CD14-positive monocyte (primary cell): ENCODE measurements at regions not wholly inside any gene's neighbourhood (a gene's known extent, or its start where the extent isn't known, plus 50 kb on each side); places are given as distances from the start of the nearest gene placed in this dataset.

Experiments
- DNase-seq, 3 donors: peaks; one replicate each; pipeline ENCODE4 v3.0.0-alpha.2; 2011 to 2022
- H2AFZ ChIP-seq: 2 replicates; pipeline ENCODE4 v1.6.0; 2012; ENCODE audit warnings: mild to moderate bottlenecking, low read depth, low read length, inconsistent platforms; ENCODE audit not compliant: insufficient read depth, poor library complexity, severe bottlenecking
- H3K27ac ChIP-seq, 2 donors: 1 replicate in 1 of 2; 2 replicates in 1 of 2; pipeline ENCODE4 v1.5.1; 2012 to 2013; ENCODE audit warnings: low read length in 2 of 2, control low read depth in 1 of 2, inconsistent platforms in 1 of 2, low read depth in 1 of 2, mild to moderate bottlenecking in 1 of 2
- H3K27me3 ChIP-seq, 2 donors: one replicate each; pipeline versions ENCODE4 v1.6.0 to v1.6.1; 2011 to 2013; ENCODE audit warnings: low read length in 2 of 2; ENCODE audit not compliant: control insufficient read depth in 2 of 2, insufficient read depth in 2 of 2
- H3K36me3 ChIP-seq, 2 donors: replicated peaks in 1 of 2; 1 replicate in 1 of 2; 2 replicates in 1 of 2; pipeline versions ENCODE4 v1.5.1 to v1.6.1; 2012 to 2013; ENCODE audit warnings: low read length in 2 of 2, control low read depth in 1 of 2, inconsistent platforms in 1 of 2, mild to moderate bottlenecking in 1 of 2; ENCODE audit not compliant: insufficient read depth in 2 of 2, control insufficient read depth in 1 of 2
- H3K4me1 ChIP-seq, 2 donors: 1 replicate in 1 of 2; 2 replicates in 1 of 2; pipeline versions ENCODE4 v1.5.1 to v1.6.1; 2012 to 2013; ENCODE audit warnings: low read length in 2 of 2, control low read depth in 1 of 2, inconsistent platforms in 1 of 2, mild to moderate bottlenecking in 1 of 2, moderate library complexity in 1 of 2; ENCODE audit not compliant: insufficient read depth in 2 of 2, control insufficient read depth in 1 of 2
- H3K4me2 ChIP-seq: replicated peaks from 2 replicates; pipeline ENCODE3; 2012; ENCODE audit warnings: low read length, moderate library complexity, mild to moderate bottlenecking; ENCODE audit not compliant: poor library complexity, severe bottlenecking; ENCODE audit errors: extremely low read depth
- H3K4me3 ChIP-seq, 3 experiments: fragments of 200-600 bp in 1 of 3; sonication (generic) in 1 of 3; replicated peaks in 1 of 3; 1 replicate in 2 of 3; 2 replicates in 1 of 3; pipeline ENCODE4 v1.5.1; 2011 to 2013; ENCODE audit warnings: low read length in 3 of 3, mild to moderate bottlenecking in 3 of 3, control low read depth in 2 of 3, low read depth in 2 of 3, inconsistent platforms in 1 of 3, moderate library complexity in 1 of 3
- H3K79me2 ChIP-seq: 2 replicates; pipeline ENCODE4 v1.6.0; 2012; ENCODE audit warnings: mild to moderate bottlenecking, control low read depth, inconsistent platforms, low read length, moderate library complexity; ENCODE audit not compliant: insufficient read depth
- H3K9ac ChIP-seq: 2 replicates; pipeline ENCODE4 v1.6.0; 2017; ENCODE audit warnings: low read length, mild to moderate bottlenecking; ENCODE audit not compliant: insufficient read depth, poor library complexity, severe bottlenecking
- H3K9me3 ChIP-seq, 2 donors: replicated peaks in 1 of 2; 1 replicate in 1 of 2; 2 replicates in 1 of 2; pipeline versions ENCODE4 v1.5.1 to v1.6.1; 2012 to 2013; ENCODE audit warnings: low read length in 2 of 2, control low read depth in 1 of 2; ENCODE audit not compliant: control insufficient read depth in 1 of 2, insufficient read depth in 1 of 2
- H4K20me1 ChIP-seq: 2 replicates; pipeline ENCODE4 v1.6.0; 2012; ENCODE audit warnings: mild to moderate bottlenecking, low read length, control low read depth, moderate library complexity; ENCODE audit not compliant: insufficient read depth
- H3K27ac Mint-ChIP-seq, 7 donors: one replicate each; pipeline ENCODE4 v1.8.0; 2020; ENCODE audit warnings: mild to moderate bottlenecking in 7 of 7, mixed read lengths in 7 of 7, moderate library complexity in 6 of 7, inconsistent platforms in 2 of 7
- H3K27me3 Mint-ChIP-seq, 3 donors: one replicate each; pipeline ENCODE4 v1.8.0; 2021 to 2022; ENCODE audit warnings: low read depth in 3 of 3, mild to moderate bottlenecking in 3 of 3, mixed read lengths in 3 of 3, moderate library complexity in 3 of 3, inconsistent platforms in 1 of 3
- H3K36me3 Mint-ChIP-seq, 2 donors: one replicate each; pipeline ENCODE4 v1.8.0; 2020; ENCODE audit warnings: mixed read lengths in 2 of 2, inconsistent platforms in 1 of 2, mild to moderate bottlenecking in 1 of 2
- H3K4me1 Mint-ChIP-seq: one replicate; pipeline ENCODE4 v1.8.0; 2020; ENCODE audit warnings: mild to moderate bottlenecking, mixed read lengths
- H3K4me3 Mint-ChIP-seq, 2 donors: one replicate each; pipeline ENCODE4 v1.8.0; 2020; ENCODE audit warnings: mild to moderate bottlenecking in 2 of 2, mixed read lengths in 2 of 2, moderate library complexity in 1 of 2
- H3K9me3 Mint-ChIP-seq, 7 donors: one replicate each; pipeline ENCODE4 v1.8.0; 2020 to 2022; ENCODE audit warnings: mixed read lengths in 7 of 7, mild to moderate bottlenecking in 6 of 7, moderate library complexity in 6 of 7, inconsistent platforms in 2 of 7
- CTCF ChIP-seq: fragments of 200-600 bp; IDR thresholded peaks from one replicate; pipeline ENCODE4 v1.8.0; 2022; ENCODE audit warnings: antibody characterized with exemption, mild to moderate bottlenecking
- WGBS: methylation state at CpG from one replicate; pipeline ENCODE4 v1.1.5; 2013; ENCODE audit warnings: missing lambda C conversion rate; ENCODE audit not compliant: insufficient coverage; 5-methylcytosine and 5-hydroxymethylcytosine counted together
- intact Hi-C, 2 donors: fragments of 100-400 bp; cut with micrococcal nuclease; formaldehyde crosslinking; loops; one replicate each; pipeline versions ENCODE4 v1.15.0 to v1.15.1; 2023

DNA sequence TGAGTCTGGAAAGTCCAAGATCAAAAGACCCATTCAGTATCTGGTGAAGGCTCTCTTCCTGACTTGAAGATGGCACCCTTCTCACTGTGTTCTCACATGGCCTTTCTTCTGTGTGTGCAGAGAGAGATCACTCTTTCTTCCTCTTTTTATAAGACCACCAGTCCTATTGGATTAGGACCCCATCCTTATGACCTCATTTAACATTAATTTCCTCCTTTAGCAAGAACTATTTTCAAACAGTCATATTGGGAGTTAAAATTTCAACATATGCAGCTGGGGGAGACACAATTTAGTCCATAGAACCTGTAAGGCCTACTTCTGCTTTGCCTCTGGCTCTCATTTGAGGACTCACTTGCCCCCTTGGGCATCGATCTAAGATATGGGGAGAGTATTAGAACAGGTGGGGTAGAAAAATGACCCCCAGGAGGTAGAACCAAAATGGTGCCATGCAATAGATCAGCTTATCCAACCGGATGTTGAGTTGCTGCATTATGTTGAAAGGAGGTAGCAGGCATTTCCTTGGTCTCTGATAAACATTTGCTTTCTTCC, 78.4 kb upstream of the ATXN1 start:
- Mint-ChIP-seq H3K4me1 (peaks cover 27% of the 10 kb centered on the region), H3K36me3 (no peaks in the 10 kb centered on the region), H3K27ac (peak overlapping the region in 1 of 7 donors; percentile 9), H3K9me3 (peaks cover 0 to 5% (median 0%) of the 10 kb centered on the region in 7 donors), H3K4me3 (no peak overlapping the region), H3K27me3 (peaks cover 4 to 7% (median 7%) of the 10 kb centered on the region in 3 donors)
- Histone ChIP-seq H3K27me3 (no peaks in the 10 kb centered on the region), H3K4me3 (no peak overlapping the region), H3K36me3 (no peaks in the 10 kb centered on the region), H3K79me2 (no peaks in the 10 kb centered on the region), H2AFZ (no peak overlapping the region), H3K4me2 (no peak overlapping the region), H3K27ac (no peak overlapping the region), H3K9me3 (no peaks in the 10 kb centered on the region), H4K20me1 (no peaks in the 10 kb centered on the region), H3K9ac (no peak overlapping the region), H3K4me1 (peaks cover 9 to 10% of the 10 kb centered on the region in 2 donors)
- TF ChIP-seq CTCF = no peak
- no CpG with 5 or more reads among the region's 2 CpGs for WGBS
- DNase-seq = no peak
- intact Hi-C loops = no loop called here

- no peak overlapping the region for H3K4me2 ChIP-seq
- H3K4me3 Mint-ChIP-seq = no peak overlapping the region
- peaks cover 0 to 5% (median 0%) of the 10 kb centered on the region in 7 donors for H3K9me3 Mint-ChIP-seq
Measured at GRCh38 chr6:16837217-16837972, 76.1 kb upstream of the ATXN1 start.

More at GRCh38 chr6:16837217-16837972, 76.1 kb upstream of the ATXN1 start:
- Mint-ChIP-seq H3K4me1 (peaks cover 33% of the 10 kb centered on the region), H3K27me3 (peaks cover 4 to 6% (median 4%) of the 10 kb centered on the region in 3 donors), H3K36me3 (no peaks in the 10 kb centered on the region), H3K27ac (no peak overlapping the region)
- no peaks in the 10 kb centered on the region for H3K9me3 ChIP-seq
- H3K27me3 ChIP-seq = no peaks in the 10 kb centered on the region
- no peak overlapping the region for H3K4me3 ChIP-seq
- no CpG with 5 or more reads among the region's 6 CpGs for WGBS
- H3K27ac ChIP-seq = no peak overlapping the region
- no peaks in the 10 kb centered on the region for H3K36me3 ChIP-seq
- no peaks in the 10 kb centered on the region for H3K79me2 ChIP-seq
- no peak for DNase-seq
- peak overlapping the region; percentile 54 for H2AFZ ChIP-seq
- intact Hi-C loops = no loop called here
- TF ChIP-seq CTCF = no peak
- no peaks in the 10 kb centered on the region for H4K20me1 ChIP-seq
- H3K4me1 ChIP-seq = peaks cover 14 to 16% of the 10 kb centered on the region in 2 donors
- no peak overlapping the region for H3K9ac ChIP-seq
